ENCODE measurements at regions not wholly inside any gene's neighbourhood (a gene's known extent, or its start where the extent isn't known, plus 50 kb on each side); places are given as distances from the start of the nearest gene placed in this dataset.
A peak's percentile ranks its signal among the peaks of the same experiment; 100 is the strongest.

DNA sequence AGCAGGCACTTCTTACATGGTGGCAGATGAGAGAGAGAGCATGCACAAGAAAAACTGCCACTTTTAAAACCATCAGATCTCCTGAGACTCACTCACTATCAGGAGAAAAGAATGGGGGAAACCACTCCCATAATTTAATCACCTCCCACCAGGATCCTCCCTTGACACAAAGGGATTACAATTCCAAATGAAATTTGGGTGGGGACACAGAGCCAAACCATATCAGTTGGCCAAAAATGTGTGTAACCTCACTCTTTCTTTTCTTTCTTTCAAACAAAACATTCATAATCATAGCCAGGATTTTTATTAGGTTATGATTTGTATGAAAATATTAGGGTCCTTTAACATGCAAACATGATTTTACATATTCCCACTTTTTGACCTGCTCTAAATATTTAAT lies 222.1 kb downstream of the PCDH18 start:
- no peak for DNase-seq

GRCh38 chr4:137309424-137309823 lies 222.9 kb downstream of the PCDH18 start:
- DNase-seq, result no peak

GRCh38 chr4:137307806-137308205 lies 224.5 kb downstream of the PCDH18 start:
- DNase-seq, result no peak

DNA sequence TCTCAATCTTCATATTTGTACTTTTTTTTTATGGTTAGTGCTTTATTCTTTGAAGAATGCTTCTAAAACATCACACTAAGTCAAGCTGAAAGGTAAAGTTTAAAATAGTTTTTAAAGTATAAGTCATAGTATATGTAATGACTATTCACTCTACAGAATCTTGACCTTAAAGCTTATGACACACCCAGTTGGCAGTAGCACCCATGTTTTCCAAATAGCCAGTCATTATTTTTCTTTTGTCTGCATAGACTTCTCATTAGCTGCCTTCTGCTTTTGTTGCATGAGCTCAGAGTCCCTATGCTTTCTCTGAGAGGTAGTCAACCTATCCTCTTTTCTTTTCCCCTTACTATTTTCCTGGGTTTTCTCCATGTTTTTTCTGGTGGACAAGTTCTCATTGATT lies 231.5 kb downstream of the PCDH18 start:
- no peak for DNase-seq

- no peak for DNase-seq
These were observed 233.0 kb downstream of the PCDH18 start for GRCh38 chr4:137299281-137299680.

- DNase-seq, result no peak
These were observed 239.0 kb downstream of the PCDH18 start for GRCh38 chr4:137293281-137293680.

- no peak for DNase-seq
These were observed 248.6 kb downstream of the PCDH18 start for GRCh38 chr4:137283737-137284136.

DNA sequence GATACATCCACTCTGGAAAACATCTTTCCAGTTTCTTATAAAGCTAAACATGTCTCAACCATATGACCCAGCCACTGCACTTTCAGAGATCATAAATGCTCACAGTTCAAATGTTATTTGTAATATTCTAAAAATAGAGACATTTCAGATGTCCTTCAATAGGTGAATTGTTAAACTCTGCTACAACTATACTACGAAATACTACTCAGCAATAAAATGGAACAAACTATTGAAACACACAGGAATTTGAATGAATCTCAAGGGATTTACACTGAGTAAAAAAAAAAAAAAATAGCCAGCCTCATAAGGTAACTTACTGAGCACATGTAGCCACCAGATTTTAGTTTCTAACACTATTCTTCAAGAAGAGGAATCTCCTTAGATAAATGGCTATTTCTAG lies 253.9 kb downstream of the PCDH18 start:
- no peak for DNase-seq

- no peak for DNase-seq
These were observed 257.9 kb downstream of the PCDH18 start for GRCh38 chr4:137274404-137274803.

DNA sequence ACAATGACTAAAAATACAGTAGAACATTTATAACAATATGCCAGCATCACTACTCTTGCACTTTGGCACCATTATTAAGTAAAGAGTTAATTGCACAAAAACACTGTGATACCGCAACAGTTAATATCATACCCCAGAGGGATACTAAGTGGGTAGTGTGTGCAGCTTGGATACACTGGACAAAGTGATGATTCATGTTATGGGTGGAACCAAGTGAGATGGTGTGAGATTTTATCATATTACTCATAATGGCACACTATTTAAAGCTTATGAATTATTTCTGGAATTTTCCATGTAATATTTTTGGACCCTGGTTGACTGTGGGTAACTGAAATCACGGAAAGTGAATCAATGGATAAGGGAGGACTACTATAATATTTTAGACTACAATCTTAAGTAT lies 265.3 kb downstream of the PCDH18 start:
- DNase-seq, result no peak

DNA sequence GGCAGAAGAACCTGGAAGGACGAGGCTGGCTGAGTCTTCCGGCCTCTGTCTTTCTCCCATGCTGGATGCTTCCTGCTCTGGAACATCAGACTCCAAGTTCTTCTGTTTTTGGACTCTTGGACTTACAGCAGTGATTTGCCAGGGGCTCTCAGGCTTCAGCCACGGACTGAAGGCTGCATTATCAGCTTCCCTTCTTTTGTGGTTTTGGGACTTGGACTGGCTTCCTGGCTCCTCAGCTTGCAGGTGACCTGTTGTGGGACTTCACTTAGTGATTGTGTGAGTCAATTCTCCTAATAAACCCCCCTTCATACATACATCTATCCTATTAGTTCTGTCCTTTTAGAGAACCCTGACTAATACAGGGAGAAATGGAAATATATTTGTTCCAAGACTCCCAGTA lies 265.8 kb downstream of the PCDH18 start:
- DNase-seq, result no peak

DNA sequence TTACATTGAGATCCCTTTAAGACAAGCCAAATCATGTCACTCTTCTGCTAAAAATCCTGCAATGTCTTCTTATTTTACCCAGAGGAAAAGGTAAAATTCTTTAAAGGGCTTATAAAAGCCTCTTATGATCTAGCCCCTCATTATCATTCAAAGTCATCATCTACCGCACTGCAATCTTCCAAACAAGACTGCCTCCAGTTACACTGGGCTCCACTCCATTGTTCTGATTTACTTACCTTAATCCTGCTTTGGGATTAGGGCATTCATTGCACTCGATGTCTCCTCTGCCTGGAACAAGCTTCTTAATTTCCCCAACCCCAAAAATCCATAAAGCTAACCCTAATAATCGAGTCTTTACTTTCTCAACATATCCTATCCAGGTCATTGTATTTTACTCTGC lies 269.1 kb downstream of the PCDH18 start:
- DNase-seq, result no peak

DNA sequence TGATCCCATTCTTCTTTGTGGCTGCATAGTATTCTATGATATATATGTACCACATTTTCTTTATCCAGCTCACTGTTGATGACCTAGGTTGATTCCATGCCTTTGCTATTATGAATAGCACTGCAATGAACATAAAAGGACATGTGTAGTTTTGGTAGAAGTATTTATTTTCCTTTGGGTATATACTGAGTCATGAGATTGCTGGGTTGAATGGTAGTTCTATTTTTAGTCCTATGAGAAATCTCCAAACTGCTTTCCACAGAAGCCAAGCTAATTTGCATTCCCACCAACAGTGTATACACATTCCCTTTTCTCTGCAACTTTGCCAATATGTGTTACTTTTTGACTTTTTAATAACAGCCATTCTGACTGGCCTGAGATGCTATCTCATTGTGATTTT lies 278.3 kb downstream of the PCDH18 start:
- no peak for DNase-seq

GRCh38 chr4:137249112-137249511 lies 283.2 kb downstream of the PCDH18 start:
- no peak for DNase-seq

DNA sequence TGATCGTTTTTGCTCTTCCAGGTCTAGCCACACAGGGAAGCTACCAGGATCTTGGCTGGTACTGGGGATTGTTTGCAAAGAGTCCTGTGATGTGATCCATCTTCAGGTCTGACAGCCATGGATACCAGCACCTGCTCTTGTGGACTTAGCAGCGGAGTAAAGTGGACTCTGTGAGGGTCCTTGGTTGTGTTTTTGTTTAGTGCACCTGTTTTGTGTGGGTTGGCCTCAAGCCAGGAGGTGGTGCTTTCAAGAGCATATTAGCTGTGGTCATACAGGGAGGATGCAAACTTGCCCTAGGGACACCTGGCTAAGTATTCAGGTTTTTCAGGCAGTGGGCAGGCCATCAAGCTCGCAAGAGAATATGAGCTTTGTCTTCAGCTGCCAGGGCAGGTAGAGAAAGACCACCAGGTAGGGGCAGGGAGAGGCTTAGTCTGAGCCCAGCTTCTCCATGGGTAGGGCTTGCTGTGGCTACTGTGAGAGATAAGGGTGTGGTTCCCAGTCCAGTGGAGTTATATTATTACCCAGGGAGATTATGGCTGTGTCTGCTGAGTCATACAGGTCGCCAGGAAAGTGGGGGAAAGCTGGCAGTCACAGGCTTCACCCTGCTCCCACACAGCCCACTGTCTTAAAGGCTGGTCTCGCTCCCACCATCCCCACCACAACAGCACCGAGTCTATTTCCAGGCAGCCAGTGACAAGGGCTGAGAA lies 293.7 kb downstream of the PCDH18 start:
- DNase-seq, result peak; percentile 89

- peak; percentile 26 for DNase-seq
These were observed 305.4 kb downstream of the PCDH18 start for GRCh38 chr4:137226900-137227299.

DNA sequence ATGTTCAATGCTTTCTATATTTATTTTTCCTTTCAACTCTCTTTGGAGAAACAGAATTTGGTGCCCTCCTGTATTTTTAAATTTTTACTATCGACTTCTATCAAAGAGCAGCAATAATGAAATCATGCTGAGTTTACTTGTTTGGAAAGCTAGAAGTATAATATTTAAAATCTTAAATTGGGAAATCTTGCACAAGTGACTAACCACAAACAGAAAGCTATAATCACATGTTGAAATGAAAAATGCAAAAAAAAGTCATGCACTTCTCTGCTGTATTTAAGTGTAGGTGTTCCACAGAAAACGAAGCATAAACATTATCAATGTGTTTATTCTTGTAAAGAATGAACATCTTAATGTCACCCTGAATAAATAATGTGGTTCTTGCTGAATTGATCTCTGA lies 306.1 kb downstream of the PCDH18 start:
- no peak for DNase-seq

DNA sequence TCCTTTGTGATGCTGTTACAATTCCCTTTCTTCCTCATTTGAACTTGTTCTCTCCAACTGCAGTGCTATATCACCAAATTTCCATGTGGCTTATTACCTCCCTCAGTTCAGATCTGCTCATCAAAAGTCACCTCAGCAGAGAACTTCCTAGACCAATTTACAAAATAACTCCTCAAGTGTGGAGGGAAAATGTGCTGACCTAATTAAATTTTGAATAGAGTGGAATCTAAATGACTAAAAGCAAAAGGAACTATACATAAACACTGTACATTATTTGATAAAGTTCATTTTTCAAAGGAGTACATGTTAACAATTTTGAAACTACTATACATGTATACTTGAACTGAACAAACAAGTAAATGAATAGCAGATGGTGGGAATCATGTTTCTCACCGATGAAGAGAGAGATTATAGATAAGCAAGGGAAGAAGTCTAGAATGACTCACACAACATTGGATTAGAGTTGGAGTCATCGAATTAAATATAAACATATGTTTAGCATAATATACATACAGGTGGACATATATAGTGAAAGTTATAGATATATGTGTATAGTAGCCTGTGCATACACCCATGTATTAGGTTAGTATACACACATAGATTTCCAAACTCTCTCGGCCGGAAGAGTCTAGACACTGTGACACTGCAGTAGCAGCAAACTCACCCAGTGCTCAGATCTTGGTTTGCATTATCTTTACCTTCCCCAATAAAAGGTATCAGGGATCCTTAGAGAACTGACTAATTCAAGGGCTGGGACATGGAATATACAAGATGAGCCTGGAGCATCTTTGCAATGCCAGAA lies 318.7 kb downstream of the PCDH18 start:
- DNase-seq, result peak; percentile 46

GRCh38 chr4:137212601-137213000 lies 319.7 kb downstream of the PCDH18 start:
- DNase-seq, result no peak

DNA sequence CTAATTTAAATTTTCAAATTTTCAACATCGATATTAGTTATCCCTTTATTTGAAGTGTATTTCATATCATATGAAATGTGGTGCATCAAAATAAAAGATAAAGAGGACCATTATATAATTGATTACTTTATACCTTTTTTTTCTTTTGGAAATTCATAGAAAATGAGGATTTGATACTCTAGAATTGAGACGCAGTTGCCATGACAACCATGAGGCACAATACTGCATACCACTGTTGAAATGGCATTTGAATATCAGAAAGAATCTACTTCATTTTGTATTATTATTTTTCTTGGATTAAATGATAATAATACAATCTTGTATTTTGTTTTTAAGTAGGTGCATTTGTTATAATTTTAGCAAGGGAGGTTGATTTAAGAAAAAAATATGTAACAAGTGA lies 323.1 kb downstream of the PCDH18 start:
- no peak for DNase-seq

GRCh38 chr4:137206781-137207180 lies 325.5 kb downstream of the PCDH18 start:
- no peak for DNase-seq

GRCh38 chr4:137203601-137204000 lies 328.7 kb downstream of the PCDH18 start:
- no peak for DNase-seq

DNA sequence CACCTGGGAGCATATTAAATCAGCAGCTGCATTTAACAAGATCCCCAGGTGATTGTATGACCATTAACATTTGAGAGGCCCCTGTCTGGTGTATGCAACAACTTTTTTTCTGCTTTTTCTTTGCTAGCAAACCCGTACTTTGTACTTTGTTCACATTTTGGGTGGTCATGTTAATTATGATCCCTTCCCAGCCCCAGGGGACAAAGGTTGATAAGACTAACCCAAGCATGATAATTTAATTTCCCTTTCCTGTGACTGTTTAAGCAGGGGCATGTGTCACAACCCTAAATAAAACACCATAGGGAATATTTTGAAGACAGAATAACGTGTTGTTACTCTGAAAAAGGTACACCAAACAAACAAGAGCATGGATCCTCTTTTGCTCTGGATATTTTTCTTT lies 332.0 kb downstream of the PCDH18 start:
- DNase-seq, result no peak

- no peak for DNase-seq
These were observed 333.5 kb downstream of the PCDH18 start for GRCh38 chr4:137198791-137199190.

DNA sequence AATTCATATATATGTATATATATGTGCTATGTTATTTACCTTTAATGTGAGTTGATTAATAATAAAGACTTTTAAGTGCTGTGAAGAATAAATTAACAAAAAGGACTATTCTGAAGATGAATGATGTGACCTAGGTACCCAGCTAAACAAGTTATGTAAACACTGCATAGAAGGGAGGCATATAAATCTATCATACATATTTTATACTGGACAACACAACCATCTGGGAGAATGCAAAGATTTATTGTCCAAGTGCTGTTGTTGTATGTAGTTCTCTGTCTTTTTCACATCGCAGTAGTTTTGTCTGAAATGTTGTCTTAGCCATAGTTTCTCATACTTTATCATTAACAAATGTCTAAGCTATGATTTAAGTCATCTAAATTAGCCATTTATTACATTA lies 337.6 kb downstream of the PCDH18 start:
- no peak for DNase-seq

Data from NCI-H510A treated with DMSO at 0.1 percent for 48 hours (cell line).